ENCODE measurements at regions not wholly inside any gene's neighbourhood (a gene's known extent, or its start where the extent isn't known, plus 50 kb on each side); places are given as distances from the start of the nearest gene placed in this dataset.

DNA sequence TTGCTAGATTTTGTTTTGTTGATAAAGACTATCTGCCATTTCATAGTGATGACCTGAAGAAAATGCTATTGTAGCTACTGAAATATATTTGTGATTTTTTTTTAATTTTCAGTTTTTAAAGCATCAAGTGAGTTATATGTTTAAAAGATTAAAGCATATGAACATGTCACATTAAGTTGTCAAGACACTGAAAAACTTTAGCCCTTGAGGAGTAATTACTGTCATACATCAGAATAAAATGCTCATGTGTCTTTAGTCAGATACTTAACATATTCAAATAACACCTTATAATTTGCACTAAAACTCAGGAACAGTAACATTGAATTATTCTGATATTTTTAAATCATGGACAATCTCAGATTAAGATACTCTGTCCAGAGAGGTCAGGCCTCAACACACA, 108.1 kb upstream of the ATXN7L3B start:
- no peaks in the 10 kb centered on the region for H3K27me3 ChIP-seq (replicated peaks; ENCODE audit: control insufficient read depth, insufficient read depth, low read length)
- no peaks in the 10 kb centered on the region for H3K4me1 ChIP-seq (ENCODE audit: control insufficient read depth, insufficient read depth, low read length)
- no peaks in the 10 kb centered on the region for H3K36me3 ChIP-seq (ENCODE audit: control insufficient read depth, insufficient read depth, low read length, severe bottlenecking)
- no peak for DNase-seq (ENCODE audit: low read depth)
- H3K9me3 ChIP-seq (ENCODE audit: control insufficient read depth, low read length), result no peaks in the 10 kb centered on the region
- no peak overlapping the region for H3K4me3 ChIP-seq (ENCODE audit: low read length)
- no peak overlapping the region for H3K9ac ChIP-seq (ENCODE audit: low read length)

DNA sequence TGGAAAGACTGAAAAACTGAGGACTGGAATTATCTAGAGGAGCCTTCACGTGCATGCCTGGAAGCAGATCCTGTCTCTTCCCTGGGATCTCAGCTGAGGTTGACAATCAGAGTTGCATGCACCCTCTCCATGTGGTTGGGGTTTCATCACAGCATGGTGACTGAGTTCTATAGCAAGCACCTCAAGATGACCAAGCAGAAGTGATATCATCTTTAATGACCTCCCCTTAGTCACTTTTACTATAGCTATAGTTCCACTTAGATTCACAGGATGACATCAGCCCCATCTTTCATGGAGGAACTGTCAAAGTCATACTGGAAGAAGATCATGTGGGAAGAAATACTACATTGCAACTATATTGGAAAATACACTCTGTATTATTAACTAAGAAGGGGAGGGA, 105.8 kb upstream of the ATXN7L3B start:
- DNase-seq (ENCODE audit: low read depth), result no peak
- H3K9ac ChIP-seq (ENCODE audit: low read length), result no peak overlapping the region
- no peak overlapping the region for H3K4me3 ChIP-seq (ENCODE audit: low read length)
- H3K27me3 ChIP-seq (replicated peaks; ENCODE audit: control insufficient read depth, insufficient read depth, low read length), result no peaks in the 10 kb centered on the region
- no peaks in the 10 kb centered on the region for H3K36me3 ChIP-seq (ENCODE audit: control insufficient read depth, insufficient read depth, low read length, severe bottlenecking)
- no peaks in the 10 kb centered on the region for H3K4me1 ChIP-seq (ENCODE audit: control insufficient read depth, insufficient read depth, low read length)
- H3K9me3 ChIP-seq (ENCODE audit: control insufficient read depth, low read length), result no peaks in the 10 kb centered on the region

DNA sequence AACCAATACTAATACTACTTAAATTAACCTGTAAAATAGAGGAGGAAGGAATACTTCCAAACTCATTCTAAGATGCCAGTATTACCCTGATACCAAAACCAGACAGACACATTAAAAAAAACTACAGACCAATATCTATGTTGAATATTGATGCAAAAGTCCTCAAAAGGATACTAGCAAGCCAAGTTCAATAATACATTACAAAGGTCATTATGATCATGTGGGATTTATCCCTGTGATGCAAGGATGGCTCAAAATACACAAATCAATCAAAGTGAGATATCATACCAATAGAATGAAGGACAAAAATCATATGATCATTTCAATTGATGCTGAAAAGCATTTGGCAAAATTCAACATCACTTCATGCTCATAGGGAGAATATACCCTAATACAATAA, 97.2 kb upstream of the ATXN7L3B start:
- Histone ChIP-seq H3K9ac (ENCODE audit: low read length) (no peak overlapping the region), H3K27me3 (replicated peaks; ENCODE audit: control insufficient read depth, insufficient read depth, low read length) (no peaks in the 10 kb centered on the region), H3K9me3 (ENCODE audit: control insufficient read depth, low read length) (no peaks in the 10 kb centered on the region), H3K4me3 (ENCODE audit: low read length) (no peak overlapping the region), H3K36me3 (ENCODE audit: control insufficient read depth, insufficient read depth, low read length, severe bottlenecking) (no peaks in the 10 kb centered on the region), H3K4me1 (ENCODE audit: control insufficient read depth, insufficient read depth, low read length) (no peaks in the 10 kb centered on the region)
- DNase-seq (ENCODE audit: low read depth), result no peak

DNA sequence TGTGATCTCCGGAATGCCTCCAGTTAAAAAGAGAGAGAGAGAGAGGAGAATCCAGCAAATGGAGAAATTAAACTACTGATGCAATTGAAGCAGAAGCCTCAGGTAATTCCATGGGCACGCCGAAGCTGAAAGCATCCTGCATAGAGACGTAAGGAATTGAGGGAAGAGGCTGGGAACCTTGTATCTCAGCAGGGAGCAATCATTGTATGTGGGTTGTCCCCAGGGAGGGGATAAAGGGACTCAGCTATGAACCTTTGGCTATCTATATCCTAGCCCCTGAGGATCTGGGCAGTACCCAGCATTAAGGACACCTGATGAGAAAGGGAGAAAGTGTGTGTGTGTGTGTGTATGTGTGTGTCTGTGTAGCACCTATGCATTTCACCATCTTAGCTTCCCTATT, 95.8 kb upstream of the ATXN7L3B start:
- no peak overlapping the region for H3K4me3 ChIP-seq (ENCODE audit: low read length)
- H3K9me3 ChIP-seq (ENCODE audit: control insufficient read depth, low read length), result no peaks in the 10 kb centered on the region
- no peak overlapping the region for H3K9ac ChIP-seq (ENCODE audit: low read length)
- no peaks in the 10 kb centered on the region for H3K36me3 ChIP-seq (ENCODE audit: control insufficient read depth, insufficient read depth, low read length, severe bottlenecking)
- no peak for DNase-seq (ENCODE audit: low read depth)
- H3K4me1 ChIP-seq (ENCODE audit: control insufficient read depth, insufficient read depth, low read length), result no peaks in the 10 kb centered on the region
- H3K27me3 ChIP-seq (replicated peaks; ENCODE audit: control insufficient read depth, insufficient read depth, low read length), result no peaks in the 10 kb centered on the region

DNA sequence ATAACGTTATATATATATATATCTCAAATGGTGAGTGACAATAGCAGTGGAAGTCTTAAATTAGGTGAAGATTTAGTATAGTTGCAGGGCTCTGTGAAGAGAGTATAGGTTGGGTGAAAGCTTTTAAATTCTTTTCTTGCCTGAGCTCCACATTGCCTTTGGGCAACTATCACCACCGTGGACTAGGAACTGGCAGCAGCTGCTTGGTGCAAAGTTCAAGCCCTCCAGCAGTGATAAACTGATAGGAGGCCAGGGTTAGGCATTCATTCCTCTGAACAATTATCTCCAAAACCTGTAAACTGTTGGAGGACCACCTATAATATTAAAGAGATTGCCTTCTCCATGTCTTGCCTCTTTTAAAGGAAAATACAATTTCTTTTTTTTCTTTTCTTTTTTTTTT, 91.2 kb upstream of the ATXN7L3B start:
- H3K4me3 ChIP-seq (ENCODE audit: low read length), result no peak overlapping the region
- DNase-seq (ENCODE audit: low read depth), result no peak
- no peaks in the 10 kb centered on the region for H3K36me3 ChIP-seq (ENCODE audit: control insufficient read depth, insufficient read depth, low read length, severe bottlenecking)
- H3K27me3 ChIP-seq (replicated peaks; ENCODE audit: control insufficient read depth, insufficient read depth, low read length), result no peaks in the 10 kb centered on the region
- H3K4me1 ChIP-seq (ENCODE audit: control insufficient read depth, insufficient read depth, low read length), result no peaks in the 10 kb centered on the region
- no peaks in the 10 kb centered on the region for H3K9me3 ChIP-seq (ENCODE audit: control insufficient read depth, low read length)
- H3K9ac ChIP-seq (ENCODE audit: low read length), result no peak overlapping the region

GRCh38 chr12:74449872-74450271, 87.8 kb upstream of the ATXN7L3B start:
- no peak overlapping the region for H3K9ac ChIP-seq (ENCODE audit: low read length)
- peak; percentile 36 for DNase-seq (ENCODE audit: low read depth)
- H3K36me3 ChIP-seq (ENCODE audit: control insufficient read depth, insufficient read depth, low read length, severe bottlenecking), result no peaks in the 10 kb centered on the region
- no peak overlapping the region for H3K4me3 ChIP-seq (ENCODE audit: low read length)
- H3K4me1 ChIP-seq (ENCODE audit: control insufficient read depth, insufficient read depth, low read length), result no peaks in the 10 kb centered on the region
- H3K27me3 ChIP-seq (replicated peaks; ENCODE audit: control insufficient read depth, insufficient read depth, low read length), result no peaks in the 10 kb centered on the region
- no peaks in the 10 kb centered on the region for H3K9me3 ChIP-seq (ENCODE audit: control insufficient read depth, low read length)

DNA sequence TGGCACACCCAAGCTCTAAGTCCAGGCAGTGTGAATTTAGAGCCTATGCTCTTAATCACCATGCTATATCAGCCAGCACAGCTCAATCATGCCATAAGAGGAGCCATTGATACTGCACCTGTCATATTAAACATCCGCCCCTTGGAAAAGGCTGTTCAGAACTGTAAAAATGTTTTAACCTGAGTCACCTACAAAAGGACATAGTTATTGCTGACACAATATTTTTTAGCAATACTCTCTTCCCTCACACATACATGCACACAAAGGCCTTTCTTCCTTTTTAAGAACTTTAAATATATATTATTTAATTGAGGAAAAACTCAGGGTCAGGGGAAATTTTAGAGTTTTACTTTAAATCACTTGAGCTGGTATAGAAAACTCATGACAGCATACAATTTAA, 83.5 kb upstream of the ATXN7L3B start:
- Histone ChIP-seq H3K4me1 (ENCODE audit: control insufficient read depth, insufficient read depth, low read length) (no peaks in the 10 kb centered on the region), H3K9me3 (ENCODE audit: control insufficient read depth, low read length) (no peaks in the 10 kb centered on the region), H3K27me3 (replicated peaks; ENCODE audit: control insufficient read depth, insufficient read depth, low read length) (no peaks in the 10 kb centered on the region), H3K36me3 (ENCODE audit: control insufficient read depth, insufficient read depth, low read length, severe bottlenecking) (no peaks in the 10 kb centered on the region), H3K4me3 (ENCODE audit: low read length) (no peak overlapping the region), H3K9ac (ENCODE audit: low read length) (no peak overlapping the region)
- DNase-seq (ENCODE audit: low read depth), result no peak

DNA sequence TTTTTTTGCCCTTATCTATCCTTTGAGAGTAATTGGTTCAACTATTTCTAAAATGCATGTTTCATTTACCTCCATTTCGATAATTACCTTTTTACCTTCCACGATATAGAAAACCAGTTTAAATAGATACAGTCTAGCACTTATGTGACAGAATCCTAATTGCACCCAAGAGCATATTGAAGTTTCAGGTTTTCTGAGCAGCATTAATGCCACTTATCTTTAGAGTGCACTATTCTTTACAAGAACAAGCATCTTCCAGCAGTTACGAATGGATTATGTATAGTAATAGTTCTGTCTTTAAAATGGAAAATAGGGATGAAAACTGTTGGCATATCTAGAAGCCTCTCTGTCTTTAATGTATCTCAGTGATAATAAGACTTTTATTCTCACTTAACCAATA, 82.2 kb upstream of the ATXN7L3B start:
- Histone ChIP-seq H3K9me3 (ENCODE audit: control insufficient read depth, low read length) (no peaks in the 10 kb centered on the region), H3K27me3 (replicated peaks; ENCODE audit: control insufficient read depth, insufficient read depth, low read length) (no peaks in the 10 kb centered on the region), H3K4me3 (ENCODE audit: low read length) (no peak overlapping the region), H3K36me3 (ENCODE audit: control insufficient read depth, insufficient read depth, low read length, severe bottlenecking) (no peaks in the 10 kb centered on the region), H3K9ac (ENCODE audit: low read length) (no peak overlapping the region), H3K4me1 (ENCODE audit: control insufficient read depth, insufficient read depth, low read length) (no peaks in the 10 kb centered on the region)
- DNase-seq (ENCODE audit: low read depth), result no peak

DNA sequence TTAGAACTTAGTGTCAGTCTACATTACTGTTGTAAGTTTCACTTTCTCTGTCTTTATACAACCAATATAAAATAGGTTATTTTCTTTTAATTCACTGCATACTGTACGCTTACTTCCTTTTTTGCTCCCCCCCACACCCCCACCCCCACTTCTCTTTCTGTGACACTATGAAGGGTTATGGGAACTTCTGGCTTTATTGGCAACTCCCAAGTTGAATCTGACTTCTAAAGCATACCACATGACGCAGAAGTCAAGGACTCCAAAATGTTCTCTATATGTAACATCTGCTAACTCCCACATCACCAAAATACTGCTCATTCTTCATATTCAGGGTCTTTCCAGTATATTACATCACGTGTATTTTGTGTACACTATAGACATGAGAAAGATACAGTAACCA, 81.2 kb upstream of the ATXN7L3B start:
- H3K27me3 ChIP-seq (replicated peaks; ENCODE audit: control insufficient read depth, insufficient read depth, low read length), result no peaks in the 10 kb centered on the region
- no peaks in the 10 kb centered on the region for H3K4me1 ChIP-seq (ENCODE audit: control insufficient read depth, insufficient read depth, low read length)
- DNase-seq (ENCODE audit: low read depth), result no peak
- H3K9me3 ChIP-seq (ENCODE audit: control insufficient read depth, low read length), result no peaks in the 10 kb centered on the region
- no peak overlapping the region for H3K9ac ChIP-seq (ENCODE audit: low read length)
- no peak overlapping the region for H3K4me3 ChIP-seq (ENCODE audit: low read length)
- no peaks in the 10 kb centered on the region for H3K36me3 ChIP-seq (ENCODE audit: control insufficient read depth, insufficient read depth, low read length, severe bottlenecking)

- Histone ChIP-seq H3K4me3 (ENCODE audit: low read length) (no peak overlapping the region), H3K9ac (ENCODE audit: low read length) (no peak overlapping the region), H3K36me3 (ENCODE audit: control insufficient read depth, insufficient read depth, low read length, severe bottlenecking) (no peaks in the 10 kb centered on the region), H3K27me3 (replicated peaks; ENCODE audit: control insufficient read depth, insufficient read depth, low read length) (no peaks in the 10 kb centered on the region), H3K9me3 (ENCODE audit: control insufficient read depth, low read length) (peaks cover 3% of the 10 kb centered on the region), H3K4me1 (ENCODE audit: control insufficient read depth, insufficient read depth, low read length) (no peaks in the 10 kb centered on the region)
- DNase-seq (ENCODE audit: low read depth), result no peak
Observed at GRCh38 chr12:74468401-74468800, 69.2 kb upstream of the ATXN7L3B start.

DNA sequence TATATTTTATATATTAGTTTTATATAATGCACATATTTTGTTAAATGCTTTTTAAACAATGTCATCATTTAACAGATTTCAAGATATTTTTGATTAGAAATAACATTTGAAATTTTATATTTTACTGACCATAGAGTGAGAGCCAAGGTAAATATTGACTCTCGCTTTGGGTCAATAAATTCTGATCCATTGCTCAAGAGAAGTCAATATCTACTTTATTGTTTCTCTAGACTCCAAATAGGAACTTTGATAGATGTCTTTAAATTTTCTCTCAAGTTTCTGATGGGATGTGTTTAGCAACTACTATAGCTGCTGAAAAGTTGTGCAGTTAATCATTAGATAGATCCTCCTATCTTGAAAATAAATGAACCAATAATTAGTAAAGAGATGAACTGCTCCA, 61.4 kb upstream of the ATXN7L3B start:
- Histone ChIP-seq H3K9me3 (ENCODE audit: control insufficient read depth, low read length) (no peaks in the 10 kb centered on the region), H3K4me3 (ENCODE audit: low read length) (no peak overlapping the region), H3K4me1 (ENCODE audit: control insufficient read depth, insufficient read depth, low read length) (no peaks in the 10 kb centered on the region), H3K9ac (ENCODE audit: low read length) (no peak overlapping the region), H3K27me3 (replicated peaks; ENCODE audit: control insufficient read depth, insufficient read depth, low read length) (no peaks in the 10 kb centered on the region), H3K36me3 (ENCODE audit: control insufficient read depth, insufficient read depth, low read length, severe bottlenecking) (no peaks in the 10 kb centered on the region)
- no peak for DNase-seq (ENCODE audit: low read depth)

DNA sequence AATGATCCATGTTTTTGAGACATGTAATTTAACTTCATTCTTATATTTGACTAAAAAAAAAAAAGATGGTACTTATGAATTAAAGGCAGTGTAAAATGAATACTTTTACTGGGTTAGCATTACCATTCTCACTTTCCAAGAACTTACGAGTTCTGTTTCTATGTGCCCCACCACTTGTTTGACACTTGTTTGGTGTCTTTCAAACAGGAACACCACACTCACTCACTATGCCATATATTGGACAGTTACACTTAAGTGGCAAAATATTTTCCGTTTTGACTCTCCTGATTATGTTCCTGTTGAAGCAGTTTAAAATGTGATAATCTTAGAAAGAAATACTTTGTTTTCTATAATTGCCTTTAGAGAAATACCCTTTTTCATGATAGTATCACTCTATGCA, 56.6 kb upstream of the ATXN7L3B start:
- no peaks in the 10 kb centered on the region for H3K9me3 ChIP-seq (ENCODE audit: control insufficient read depth, low read length)
- no peak overlapping the region for H3K9ac ChIP-seq (ENCODE audit: low read length)
- no peaks in the 10 kb centered on the region for H3K27me3 ChIP-seq (replicated peaks; ENCODE audit: control insufficient read depth, insufficient read depth, low read length)
- no peaks in the 10 kb centered on the region for H3K4me1 ChIP-seq (ENCODE audit: control insufficient read depth, insufficient read depth, low read length)
- H3K4me3 ChIP-seq (ENCODE audit: low read length), result no peak overlapping the region
- H3K36me3 ChIP-seq (ENCODE audit: control insufficient read depth, insufficient read depth, low read length, severe bottlenecking), result no peaks in the 10 kb centered on the region
- no peak for DNase-seq (ENCODE audit: low read depth)

Data from adipocyte (in vitro differentiated cells).